ENCODE measurements at regions not wholly inside any gene's neighbourhood (a gene's known extent, or its start where the extent isn't known, plus 50 kb on each side); places are given as distances from the start of the nearest gene placed in this dataset.

GRCh38 chr5:28748446-28748845, 1710.1 kb upstream of the CDH9 start:
- Histone ChIP-seq H3K36me3 (no peaks in the 10 kb centered on the region), H3K9me3 (no peaks in the 10 kb centered on the region), H3K4me3 (no peak overlapping the region), H3K4me1 (no peaks in the 10 kb centered on the region), H3K27ac (no peak overlapping the region), H3K27me3 (no peaks in the 10 kb centered on the region)
- 49 to 50% methylated on average over 4 to 7 of the region's 7 CpGs for WGBS, 2 donors (ENCODE audit: low coverage in 1 of 2)
- no peak for DNase-seq
- TF ChIP-seq POLR2A (IDR thresholded peaks at IDR 0.05): no peak
- TF ChIP-seq CTCF (IDR thresholded peaks at IDR 0.05): no peak
- TF ChIP-seq POLR2AphosphoS5 (IDR thresholded peaks at IDR 0.05): no peak
- TF ChIP-seq EP300 (IDR thresholded peaks at IDR 0.05; ENCODE audit: low read depth): no peak
- intact Hi-C loops (cut with DNase I; ENCODE audit: low total_unique reads) (no loop called here), in situ Hi-C loops (cut with MboI; ENCODE audit: low pct_ligation_motif_present in 1 of 4, low pct_unique_long_range_greater_than_20kb in 1 of 4, low sequenced_read_pairs in 3 of 4) (no loop called here)

- in situ Hi-C loops (cut with MboI; ENCODE audit: low pct_ligation_motif_present in 1 of 4, low pct_unique_long_range_greater_than_20kb in 1 of 4, low sequenced_read_pairs in 3 of 4) (no loop called here), intact Hi-C loops (cut with DNase I; ENCODE audit: low total_unique reads) (no loop called here)
- DNase-seq: no peak
- Histone ChIP-seq H3K4me3 (no peak overlapping the region), H3K4me1 (no peaks in the 10 kb centered on the region), H3K27me3 (no peaks in the 10 kb centered on the region), H3K9me3 (no peaks in the 10 kb centered on the region), H3K36me3 (no peaks in the 10 kb centered on the region), H3K27ac (no peak overlapping the region)
- TF ChIP-seq POLR2AphosphoS5 (IDR thresholded peaks at IDR 0.05): no peak
- no peak for TF ChIP-seq CTCF (IDR thresholded peaks at IDR 0.05)
- TF ChIP-seq EP300 (IDR thresholded peaks at IDR 0.05; ENCODE audit: low read depth): no peak
- TF ChIP-seq POLR2A (IDR thresholded peaks at IDR 0.05): no peak
Measured at GRCh38 chr5:28743716-28744110, 1705.3 kb upstream of the CDH9 start.

- H3K36me3 ChIP-seq: no peaks in the 10 kb centered on the region
- H3K4me3 ChIP-seq: no peak overlapping the region
- in situ Hi-C loops (cut with MboI; ENCODE audit: low pct_ligation_motif_present in 1 of 4, low pct_unique_long_range_greater_than_20kb in 1 of 4, low sequenced_read_pairs in 3 of 4) (no loop called here), intact Hi-C loops (cut with DNase I; ENCODE audit: low total_unique reads) (no loop called here)
- H3K4me1 ChIP-seq: no peaks in the 10 kb centered on the region
- WGBS, 2 donors (ENCODE audit: low coverage in 1 of 2): 0 to 33% methylated on average over 1 of the region's 1 CpG
- DNase-seq: no peak
- TF ChIP-seq EP300 (IDR thresholded peaks at IDR 0.05; ENCODE audit: low read depth) (no peak), CTCF (IDR thresholded peaks at IDR 0.05) (no peak), POLR2A (IDR thresholded peaks at IDR 0.05) (no peak), POLR2AphosphoS5 (IDR thresholded peaks at IDR 0.05) (no peak)
- no peaks in the 10 kb centered on the region for H3K9me3 ChIP-seq
- no peaks in the 10 kb centered on the region for H3K27me3 ChIP-seq
- no peak overlapping the region for H3K27ac ChIP-seq
Measured at GRCh38 chr5:28743025-28743715, 1704.8 kb upstream of the CDH9 start.

GRCh38 chr5:28737682-28738081, 1699.3 kb upstream of the CDH9 start:
- Histone ChIP-seq H3K27me3 (no peaks in the 10 kb centered on the region), H3K36me3 (no peaks in the 10 kb centered on the region), H3K4me3 (no peak overlapping the region), H3K4me1 (no peaks in the 10 kb centered on the region), H3K27ac (no peak overlapping the region), H3K9me3 (no peaks in the 10 kb centered on the region)
- DNase-seq: no peak
- 57 to 80% methylated on average over 1 to 2 of the region's 2 CpGs for WGBS, 2 donors (ENCODE audit: low coverage in 1 of 2)
- TF ChIP-seq POLR2A (IDR thresholded peaks at IDR 0.05) (no peak), POLR2AphosphoS5 (IDR thresholded peaks at IDR 0.05) (no peak), EP300 (IDR thresholded peaks at IDR 0.05; ENCODE audit: low read depth) (no peak), CTCF (IDR thresholded peaks at IDR 0.05) (no peak)
- intact Hi-C loops (cut with DNase I; ENCODE audit: low total_unique reads) (no loop called here), in situ Hi-C loops (cut with MboI; ENCODE audit: low pct_ligation_motif_present in 1 of 4, low pct_unique_long_range_greater_than_20kb in 1 of 4, low sequenced_read_pairs in 3 of 4) (no loop called here)
